IPS-18c (cell line): ENCODE measurements at regions not wholly inside any gene's neighbourhood (a gene's known extent, or its start where the extent isn't known, plus 50 kb on each side); places are given as distances from the start of the nearest gene placed in this dataset.
"Not testable (repeated sequence)": the region's sequence is repeated elsewhere in the genome, so short reads cannot be mapped to it uniquely, and the experiment has no call there.

Experiments
- H3K4me3 ChIP-seq: 2 replicates; pipeline ENCODE4 v1.7.0; 2013; ENCODE audit warnings: low read depth, mild to moderate bottlenecking, low read length, moderate library complexity; ENCODE audit not compliant: insufficient read depth
- H3K9me3 ChIP-seq: one replicate; pipeline ENCODE4 v1.6.1; 2013; ENCODE audit warnings: mild to moderate bottlenecking, low read length, moderate library complexity; ENCODE audit not compliant: control insufficient read depth, insufficient read depth

DNA sequence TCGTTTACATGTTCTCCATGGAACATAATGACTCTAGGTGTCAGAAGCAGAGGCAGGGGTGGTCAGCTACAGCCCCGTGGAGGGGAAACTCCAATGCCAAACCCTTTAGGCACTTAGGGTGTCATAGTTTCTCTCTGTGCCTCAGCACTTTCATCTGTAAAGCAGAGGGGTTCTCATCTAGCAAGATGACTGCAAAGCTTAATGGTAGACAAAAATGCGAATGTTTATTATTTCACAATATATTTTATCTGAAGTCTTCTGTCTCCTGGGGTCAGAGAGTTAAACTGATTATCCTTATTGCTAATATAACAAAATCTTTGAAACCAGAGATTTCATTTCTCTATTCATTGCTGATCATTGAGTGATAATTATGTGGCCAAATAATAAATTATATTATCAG is 522.5 kb downstream of the TSN start:
- Histone ChIP-seq H3K4me3 (no peak overlapping the region), H3K9me3 (peaks cover 2% of the 10 kb centered on the region)

DNA sequence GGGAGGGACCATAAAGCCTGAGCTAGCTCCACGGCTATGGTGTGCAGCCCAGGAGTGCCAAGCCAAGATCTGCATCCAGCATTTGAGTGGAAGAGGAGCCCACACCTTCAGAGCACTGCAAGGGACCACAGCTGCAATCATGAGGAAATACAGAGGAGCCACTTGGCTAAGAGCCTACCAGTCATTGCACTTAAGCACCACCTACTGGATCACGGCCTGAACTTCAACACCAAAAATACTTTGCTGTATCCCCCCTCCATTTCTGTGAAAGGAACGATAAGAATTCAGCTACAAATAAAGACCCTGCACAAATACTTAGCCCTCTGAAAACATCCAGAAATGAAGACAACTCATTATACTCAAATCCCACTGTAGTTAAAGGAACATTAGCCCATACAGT is 545.3 kb downstream of the TSN start:
- H3K4me3 ChIP-seq, result no peak overlapping the region
- peaks cover 3% of the 10 kb centered on the region for H3K9me3 ChIP-seq

DNA sequence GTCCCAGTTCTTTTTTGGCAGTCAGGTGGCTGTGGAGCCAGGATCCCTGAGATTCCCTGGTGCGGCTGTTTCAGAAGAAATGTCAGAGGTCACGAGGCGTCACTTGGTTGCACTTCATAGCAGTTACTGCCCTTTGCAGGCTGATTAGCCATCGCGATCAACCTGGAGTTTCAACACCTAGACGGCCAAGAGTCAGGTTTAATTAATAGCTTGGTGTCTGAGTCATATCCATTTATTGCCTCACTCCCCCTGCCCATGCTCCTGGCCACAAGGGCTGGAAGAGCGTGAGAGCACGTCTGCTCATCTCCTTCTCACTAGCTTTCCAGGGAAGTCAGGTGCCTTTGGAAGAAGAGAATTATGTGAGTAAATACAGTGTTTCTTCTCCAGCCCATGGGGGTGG is 552.3 kb downstream of the TSN start:
- Histone ChIP-seq H3K4me3 (no peak overlapping the region), H3K9me3 (peaks cover 2% of the 10 kb centered on the region)

DNA sequence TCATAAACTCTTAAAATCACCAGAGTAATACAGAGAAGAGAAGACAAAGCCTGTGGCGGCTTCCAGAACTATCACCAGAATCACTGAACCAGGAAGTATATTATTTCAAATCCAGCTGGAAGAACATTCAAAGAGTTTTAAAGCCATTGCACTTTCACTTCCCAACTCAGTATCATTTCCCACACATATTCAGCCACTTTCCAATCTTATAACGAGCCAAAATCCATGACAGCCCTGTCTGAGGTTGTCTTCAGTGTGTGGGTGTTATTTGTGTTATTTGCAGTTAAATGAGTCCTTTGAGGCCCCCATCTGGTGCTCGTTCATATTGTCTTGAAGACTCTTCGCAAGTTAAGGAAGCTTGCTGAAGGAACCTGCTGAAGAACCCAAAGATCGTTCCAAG is 559.9 kb downstream of the TSN start:
- Histone ChIP-seq H3K4me3 (no peak overlapping the region), H3K9me3 (no peaks in the 10 kb centered on the region)

DNA sequence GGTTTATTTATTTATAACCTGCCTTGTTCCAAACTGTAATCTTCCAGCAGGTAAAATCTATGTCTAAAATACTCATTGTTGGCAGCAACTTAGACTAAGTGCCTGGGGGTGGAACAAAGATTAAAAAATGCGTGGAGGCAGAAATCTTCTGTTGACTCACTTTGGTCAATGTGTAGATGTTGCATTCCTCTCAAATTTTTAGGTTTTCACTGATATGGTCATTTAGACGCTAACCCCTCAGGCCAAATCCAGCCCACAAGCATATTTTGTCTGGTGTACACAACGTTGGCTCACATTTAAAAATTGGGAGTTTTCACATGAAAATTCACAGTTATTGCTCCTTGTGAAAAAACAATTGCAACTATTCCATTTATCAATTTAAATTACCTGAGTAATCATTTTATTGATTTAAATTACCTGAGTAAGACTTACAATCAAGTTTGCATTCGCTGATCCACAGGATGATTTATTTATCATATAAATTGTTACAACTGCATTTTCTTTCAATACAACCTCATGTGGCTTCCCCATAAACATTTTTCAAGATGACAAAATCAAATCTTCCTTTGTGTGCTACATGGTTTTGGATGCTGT is 564.2 kb downstream of the TSN start:
- Histone ChIP-seq H3K9me3 (no peaks in the 10 kb centered on the region), H3K4me3 (no peak overlapping the region)

DNA sequence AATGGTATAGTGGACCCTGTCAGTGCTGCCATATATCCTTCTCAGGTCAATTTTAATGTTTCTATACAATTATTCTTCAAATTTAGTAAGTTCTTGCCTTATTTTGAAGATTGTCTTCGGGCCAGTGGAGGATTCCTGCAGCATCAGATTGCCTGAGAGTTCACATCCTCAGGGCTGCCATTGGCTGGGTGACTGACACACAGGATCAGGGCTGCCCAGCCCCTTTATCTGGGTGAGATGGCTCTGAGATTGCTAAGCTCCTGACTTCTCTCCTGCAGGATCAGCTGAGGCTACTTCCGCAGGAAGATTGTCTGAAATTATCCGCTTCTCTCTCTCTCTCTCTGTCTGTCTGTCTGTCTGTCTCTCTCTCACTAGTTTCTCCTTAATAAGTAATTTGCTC is 567.4 kb downstream of the TSN start:
- Histone ChIP-seq H3K9me3 (no peaks in the 10 kb centered on the region), H3K4me3 (no peak overlapping the region)

DNA sequence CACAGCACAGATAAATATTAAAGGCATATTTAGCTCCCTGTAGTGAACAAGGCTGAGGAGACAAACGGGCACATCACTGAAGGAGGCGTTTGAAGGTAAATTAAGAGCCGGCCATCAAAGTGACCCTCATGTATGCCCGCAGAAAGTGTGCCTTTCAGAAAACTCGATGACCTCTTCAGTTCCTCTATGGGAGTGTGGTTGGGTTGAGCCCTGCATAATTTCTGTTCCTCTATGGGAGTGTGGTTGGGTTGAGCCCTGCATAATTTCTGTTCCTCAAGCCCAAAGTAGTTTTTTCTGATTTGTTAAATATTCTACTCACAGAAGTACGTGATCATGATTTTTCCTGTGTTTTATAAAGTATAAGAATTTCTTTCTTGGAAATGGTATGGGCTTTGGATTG is 568.5 kb downstream of the TSN start:
- H3K4me3 ChIP-seq, result no peak overlapping the region
- H3K9me3 ChIP-seq, result no peaks in the 10 kb centered on the region

DNA sequence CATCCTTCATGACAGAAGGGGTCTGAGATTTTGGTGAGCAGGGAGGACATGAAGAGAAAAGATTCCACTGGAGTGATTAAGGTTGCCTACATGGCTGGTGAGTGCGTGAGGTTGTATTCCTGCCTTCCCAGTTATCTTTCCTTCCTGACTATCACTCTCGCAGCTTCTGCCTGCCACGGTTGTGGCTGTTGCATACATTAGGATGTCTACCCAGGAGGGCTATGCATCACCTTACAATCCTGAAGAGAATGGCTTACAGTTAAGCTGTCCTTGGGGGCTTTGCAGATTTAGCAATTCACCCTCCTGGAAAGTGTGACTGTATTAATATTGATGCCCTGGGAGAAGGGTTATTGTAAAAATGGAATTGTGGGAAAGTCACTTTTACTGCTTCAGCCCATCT is 571.0 kb downstream of the TSN start:
- Histone ChIP-seq H3K9me3 (no peaks in the 10 kb centered on the region), H3K4me3 (no peak overlapping the region)

DNA sequence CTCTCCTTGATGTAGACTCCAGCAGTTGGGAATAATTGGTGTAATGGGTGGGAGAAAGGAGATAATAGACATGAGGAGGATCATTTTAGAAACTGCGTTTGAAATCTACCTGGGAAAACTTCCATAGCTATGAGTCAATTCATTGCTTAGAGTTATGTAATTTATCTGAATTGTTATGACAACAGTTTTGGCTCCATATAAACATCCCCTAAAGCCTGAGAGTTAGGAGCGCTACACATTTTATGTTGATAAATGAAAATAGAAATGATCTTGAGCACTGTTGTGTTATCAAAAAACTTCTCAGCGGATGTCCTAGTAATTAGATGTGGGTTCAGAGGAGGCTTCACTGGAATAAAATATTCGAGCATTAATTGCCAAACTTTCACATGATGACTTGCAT is 573.4 kb downstream of the TSN start:
- H3K4me3 ChIP-seq, result no peak overlapping the region

DNA sequence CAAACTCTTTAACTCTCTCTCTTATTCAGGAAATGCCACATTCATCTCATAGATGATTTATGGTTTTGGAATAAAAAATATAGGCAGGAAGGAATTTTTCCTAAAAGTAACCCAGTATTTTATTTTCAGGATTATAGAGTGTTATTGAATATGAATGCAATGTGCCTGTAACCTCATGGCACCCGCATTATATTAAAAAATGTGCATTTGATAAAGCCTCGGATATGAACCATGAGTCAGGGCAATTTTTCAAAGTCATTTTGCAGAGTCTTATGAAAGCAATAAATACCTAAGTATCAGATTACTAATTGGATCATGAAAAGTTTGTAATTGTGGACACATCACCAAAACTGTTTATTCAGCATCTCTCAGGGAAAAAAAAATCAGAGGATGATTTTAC is 573.8 kb downstream of the TSN start:
- H3K4me3 ChIP-seq, result no peak overlapping the region
- no peaks in the 10 kb centered on the region for H3K9me3 ChIP-seq

More for the DNA sequence above, 573.4 kb downstream of the TSN start:
- H3K9me3 ChIP-seq, result no peaks in the 10 kb centered on the region

DNA sequence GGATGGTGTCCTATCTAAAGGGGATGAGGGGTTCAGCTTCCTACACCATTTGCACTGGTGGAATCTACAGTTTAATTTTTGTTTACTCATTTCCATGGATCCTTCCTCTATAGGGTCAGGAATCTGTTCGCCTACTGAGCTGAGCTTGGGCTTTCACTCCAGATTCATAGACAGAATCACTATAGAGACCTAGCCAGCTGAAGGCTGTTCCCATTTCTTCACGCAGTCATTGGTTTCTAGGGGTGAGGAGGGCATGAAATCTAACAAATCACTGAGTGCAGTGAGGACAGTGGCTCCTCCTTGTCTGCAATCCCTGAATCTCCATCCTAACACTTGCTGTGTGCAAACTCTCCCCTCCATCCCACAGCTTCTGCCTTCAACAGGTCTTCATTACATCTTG is 578.5 kb downstream of the TSN start:
- H3K4me3 ChIP-seq, result no peak overlapping the region
- H3K9me3 ChIP-seq, result no peaks in the 10 kb centered on the region

DNA sequence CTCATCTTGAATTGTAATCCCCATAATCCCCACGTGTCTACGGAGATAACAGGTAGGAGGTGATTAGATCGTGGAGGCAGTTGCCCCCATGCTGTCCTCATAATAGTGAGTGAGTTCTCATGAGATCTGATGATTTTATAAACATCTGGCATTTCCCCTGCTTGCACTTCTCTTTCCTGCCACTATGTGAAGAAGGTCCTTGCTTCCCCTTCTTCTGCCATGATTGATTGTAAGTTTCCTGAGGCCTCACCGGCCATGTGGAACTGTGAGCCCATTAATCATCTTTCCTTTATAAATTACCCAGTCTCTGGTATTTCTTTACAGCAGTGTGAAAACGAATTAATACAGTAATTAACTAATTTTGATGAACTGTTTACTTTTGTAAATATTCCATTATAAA is 582.5 kb downstream of the TSN start:
- no peak overlapping the region for H3K4me3 ChIP-seq
- peaks cover 2% of the 10 kb centered on the region for H3K9me3 ChIP-seq

DNA sequence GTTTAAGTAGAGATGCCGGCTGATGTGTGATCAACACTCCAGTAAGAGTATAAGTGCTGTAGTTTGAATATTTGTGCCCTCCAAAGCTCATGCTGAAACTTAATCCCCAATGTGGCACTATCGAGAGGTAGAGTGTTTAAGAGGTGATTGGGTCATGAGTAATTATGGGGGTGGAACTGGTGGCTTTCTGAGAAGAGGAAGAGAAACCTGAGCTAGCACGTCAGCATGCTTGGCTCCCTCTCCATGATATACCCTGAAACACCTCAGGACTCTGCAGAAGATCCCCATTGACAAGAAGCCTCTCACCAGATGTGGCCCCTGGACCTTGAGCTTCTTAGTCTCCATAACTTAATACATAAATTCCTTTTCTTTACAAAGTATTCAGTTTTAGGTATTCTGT is 584.8 kb downstream of the TSN start:
- H3K9me3 ChIP-seq, result peaks cover 2% of the 10 kb centered on the region
- H3K4me3 ChIP-seq, result no peak overlapping the region

DNA sequence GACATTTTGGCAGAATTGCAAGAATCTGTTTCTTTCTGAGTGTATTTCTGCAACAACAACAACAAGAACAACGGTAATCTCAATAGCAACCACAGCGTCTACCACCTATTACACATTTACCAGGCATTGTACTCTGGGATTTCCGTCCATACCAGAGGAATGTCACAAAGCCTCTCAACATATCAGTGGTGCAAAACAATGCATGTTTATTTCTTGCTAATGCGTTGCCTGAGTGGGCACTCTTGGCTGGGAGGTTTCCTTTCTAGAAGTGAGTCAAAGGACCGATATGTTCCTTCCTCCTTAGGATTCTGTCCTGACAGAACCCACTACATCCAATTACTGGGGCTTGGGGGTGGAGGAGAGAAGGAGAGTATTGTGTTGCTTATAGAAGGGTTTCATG is 585.6 kb downstream of the TSN start:
- Histone ChIP-seq H3K9me3 (peaks cover 2% of the 10 kb centered on the region), H3K4me3 (no peak overlapping the region)

DNA sequence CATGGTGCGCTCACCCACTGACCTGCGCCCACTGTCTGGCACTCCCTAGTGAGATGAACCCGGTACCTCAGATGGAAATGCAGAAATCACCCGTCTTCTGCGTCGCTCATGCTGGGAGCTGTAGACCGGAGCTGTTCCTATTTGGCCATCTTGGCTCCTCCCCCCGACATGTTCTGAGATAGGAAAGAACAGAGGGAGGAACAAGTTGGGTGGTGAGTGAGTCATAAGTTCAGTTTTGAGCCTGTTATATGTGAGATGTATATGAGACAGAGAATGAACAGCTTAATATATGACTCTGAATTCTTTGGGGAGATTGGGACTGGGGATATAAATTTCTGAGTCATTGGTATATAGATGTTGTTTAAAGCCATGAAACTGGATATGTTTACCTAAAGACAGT is 596.7 kb downstream of the TSN start:
- not testable (repeated sequence) for H3K9me3 ChIP-seq, H3K4me3 ChIP-seq

DNA sequence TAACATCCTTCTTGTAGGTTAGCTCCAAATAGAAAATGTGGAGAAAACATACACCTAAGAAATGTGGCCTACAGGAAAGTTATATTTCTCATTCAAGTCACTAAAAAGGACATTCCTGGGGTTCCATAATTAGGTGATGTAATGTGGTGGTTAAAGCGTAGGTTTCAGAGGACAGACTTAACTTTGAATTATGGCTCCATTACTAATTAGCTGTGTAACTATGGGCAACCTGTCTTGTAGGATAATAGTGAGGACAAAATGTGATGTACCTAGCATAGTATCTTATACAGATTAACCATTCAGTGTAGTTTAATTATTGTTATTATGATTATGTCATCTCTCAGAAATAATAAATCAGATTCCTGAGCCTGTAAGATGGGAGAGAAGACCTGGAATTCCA is 602.5 kb downstream of the TSN start:
- H3K9me3 ChIP-seq, result no peaks in the 10 kb centered on the region

DNA sequence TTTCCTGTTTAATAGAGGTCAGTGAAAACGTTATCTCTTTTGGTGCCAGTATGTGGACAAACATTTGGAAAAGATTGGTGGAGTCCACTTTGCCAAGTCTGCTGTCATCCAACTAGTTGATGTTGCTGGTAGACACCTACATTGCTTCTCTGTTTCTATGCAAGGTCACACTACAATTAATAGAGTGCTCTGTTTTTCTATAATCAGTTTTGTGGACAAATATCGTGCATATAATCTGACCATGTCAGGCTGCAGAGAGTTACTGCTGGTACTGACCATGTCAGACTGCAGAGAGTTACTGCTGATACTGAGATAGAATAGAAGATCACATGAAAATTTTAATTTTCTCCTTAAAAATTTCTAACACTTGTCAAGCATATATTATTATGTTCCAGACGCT is 603.3 kb downstream of the TSN start:
- H3K9me3 ChIP-seq, result no peaks in the 10 kb centered on the region
- no peak overlapping the region for H3K4me3 ChIP-seq

More for the DNA sequence above, 602.5 kb downstream of the TSN start:
- H3K4me3 ChIP-seq, result no peak overlapping the region

DNA sequence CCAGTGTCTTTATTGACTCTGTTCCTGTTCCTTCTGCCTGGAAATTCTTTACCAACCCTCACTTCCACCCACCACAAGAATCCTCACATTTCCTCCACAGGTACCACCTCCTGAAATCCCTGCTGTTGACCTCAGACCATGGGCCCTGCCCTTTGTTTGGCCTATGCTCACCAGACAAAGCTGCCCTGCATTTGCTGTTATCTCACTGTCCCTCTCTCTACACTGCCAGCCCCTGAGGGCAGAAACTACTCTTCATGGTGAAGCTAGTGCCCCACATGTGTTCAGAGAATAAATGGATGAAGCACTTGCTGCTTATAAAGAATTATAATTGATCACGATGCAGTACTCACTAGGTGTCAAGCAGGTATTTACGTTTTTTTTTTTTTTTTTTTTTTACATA is 608.4 kb downstream of the TSN start:
- Histone ChIP-seq H3K4me3 (no peak overlapping the region), H3K9me3 (no peaks in the 10 kb centered on the region)

DNA sequence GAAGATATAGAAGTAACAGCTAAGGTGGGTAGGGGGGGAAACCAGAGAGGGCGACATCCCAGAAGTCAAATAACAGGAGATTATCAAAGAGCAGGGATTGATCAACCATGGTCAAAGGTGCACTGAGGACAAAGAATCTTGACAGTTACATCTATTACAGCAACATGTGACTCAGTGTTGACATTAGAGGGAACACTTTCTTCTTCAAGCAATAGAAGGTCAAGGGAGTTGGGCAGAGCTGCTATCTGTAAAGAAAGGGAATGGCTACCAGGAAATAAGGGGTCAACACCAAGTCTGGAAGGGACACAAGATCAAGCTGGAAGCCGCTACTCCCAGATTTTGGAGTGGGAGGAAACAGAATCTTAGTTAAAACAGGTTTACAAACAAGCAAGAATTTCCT is 611.0 kb downstream of the TSN start:
- no peaks in the 10 kb centered on the region for H3K9me3 ChIP-seq

More for the DNA sequence above, 611.0 kb downstream of the TSN start:
- no peak overlapping the region for H3K4me3 ChIP-seq
